ENCODE measurements at regions not wholly inside any gene's neighbourhood (a gene's known extent, or its start where the extent isn't known, plus 50 kb on each side); places are given as distances from the start of the nearest gene placed in this dataset.

GRCh38 chr5:91641730-91642350 lies 258.7 kb upstream of the ARRDC3 start:
- peak; percentile 80 for TF ChIP-seq CTCF (IDR thresholded peaks at IDR 0.05)
- TF ChIP-seq EZH2 (IDR thresholded peaks at IDR 0.05; ENCODE audit: borderline replicate concordance, insufficient read depth, low read depth, low read length, poor library complexity, severe bottlenecking) = no peak

Data from B cell (primary cell).